Suppressor macrophage treated with lipopolysaccharide for 4 hours (primary cell): ENCODE measurements at regions not wholly inside any gene's neighbourhood (a gene's known extent, or its start where the extent isn't known, plus 50 kb on each side); places are given as distances from the start of the nearest gene placed in this dataset.
"Not testable (repeated sequence)": the region's sequence is repeated elsewhere in the genome, so short reads cannot be mapped to it uniquely, and the experiment has no call there.

ENCODE experiments used
- DNase-seq: peaks from one replicate; pipeline ENCODE4 v3.0.0-alpha.2; 2020

- no peak for DNase-seq
These were observed 753.8 kb upstream of the PCDH7 start for GRCh38 chr4:29966386-29966785.

- DNase-seq, result no peak
These were observed 749.5 kb upstream of the PCDH7 start for GRCh38 chr4:29970626-29971025.

DNA sequence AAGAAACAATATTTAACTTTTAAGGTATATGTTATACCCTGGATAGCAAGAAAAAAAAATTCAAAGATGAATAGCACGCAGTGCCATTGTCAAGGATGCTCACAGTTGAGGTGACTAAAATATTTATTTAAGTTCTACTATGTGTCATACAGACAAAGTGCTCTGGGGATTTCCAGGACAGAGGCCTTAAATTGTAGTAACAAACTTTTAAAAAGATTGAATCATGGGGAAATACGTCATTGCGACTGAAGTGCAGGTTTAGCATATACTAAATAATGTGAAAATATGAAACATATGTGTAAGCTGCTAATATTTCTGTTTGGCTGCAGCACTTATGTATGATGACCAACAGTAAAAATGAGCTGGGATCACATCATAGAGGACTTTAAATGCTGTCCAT is 748.0 kb upstream of the PCDH7 start:
- no peak for DNase-seq

- DNase-seq, result no peak
These were observed 736.3 kb upstream of the PCDH7 start for GRCh38 chr4:29983890-29984289.

GRCh38 chr4:30001628-30002027 is 718.5 kb upstream of the PCDH7 start:
- no peak for DNase-seq

GRCh38 chr4:30002341-30002740 is 717.8 kb upstream of the PCDH7 start:
- DNase-seq, result no peak

- no peak for DNase-seq
These were observed 714.2 kb upstream of the PCDH7 start for GRCh38 chr4:30005995-30006394.

GRCh38 chr4:30024526-30024925 is 695.6 kb upstream of the PCDH7 start:
- DNase-seq, result no peak

DNA sequence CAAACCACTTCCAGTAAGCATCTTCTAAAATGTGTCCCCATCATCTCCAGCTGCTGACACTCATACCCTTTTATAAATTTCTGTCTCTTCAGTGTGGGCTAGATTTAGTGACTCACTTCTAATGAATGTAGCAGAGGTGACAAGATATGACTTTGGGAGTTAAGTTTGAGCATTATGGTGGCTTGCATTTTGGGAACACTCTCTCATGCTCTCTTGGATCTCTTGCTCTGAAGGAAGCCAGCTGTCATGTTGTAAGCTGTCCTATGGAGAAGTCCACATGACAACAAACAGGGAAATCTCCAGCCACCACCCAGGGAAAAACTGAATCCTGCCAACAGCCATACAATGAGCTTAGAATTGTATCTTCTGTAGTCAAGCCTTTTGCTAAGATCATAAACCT is 691.3 kb upstream of the PCDH7 start:
- no peak for DNase-seq

DNA sequence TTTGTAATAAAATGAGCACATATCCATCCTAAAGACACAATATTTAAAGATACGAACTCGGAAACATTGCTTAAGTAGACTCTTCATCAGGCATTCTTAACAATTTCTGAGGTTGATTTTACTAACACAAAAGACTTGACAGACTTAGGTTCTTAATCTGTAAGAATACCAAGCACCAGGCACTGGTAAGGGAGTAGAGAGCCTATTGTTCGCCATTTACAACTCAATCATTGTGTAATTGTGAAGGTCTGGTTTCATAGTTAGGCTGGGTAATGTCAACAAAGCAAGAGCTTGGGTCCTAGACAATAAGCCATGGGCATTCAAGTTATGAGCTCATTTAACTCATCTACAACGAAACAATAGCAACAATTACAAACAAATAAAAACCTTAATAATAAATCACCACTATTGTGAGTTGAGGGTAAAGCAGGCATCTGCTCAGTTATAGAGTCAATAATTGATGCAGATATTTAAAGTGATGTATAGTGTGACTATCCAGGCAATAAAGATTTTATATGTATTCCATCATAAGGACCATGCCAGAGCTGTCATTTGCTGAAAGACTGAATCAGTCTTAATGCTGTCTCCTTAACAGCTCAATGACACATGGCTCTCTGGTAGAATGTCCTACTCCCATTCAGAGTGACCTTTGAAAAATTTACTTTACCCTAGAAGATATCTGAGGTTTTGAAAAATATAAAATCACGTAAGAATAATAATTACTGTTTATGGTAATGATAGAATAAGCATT is 664.0 kb upstream of the PCDH7 start:
- no peak for DNase-seq

DNA sequence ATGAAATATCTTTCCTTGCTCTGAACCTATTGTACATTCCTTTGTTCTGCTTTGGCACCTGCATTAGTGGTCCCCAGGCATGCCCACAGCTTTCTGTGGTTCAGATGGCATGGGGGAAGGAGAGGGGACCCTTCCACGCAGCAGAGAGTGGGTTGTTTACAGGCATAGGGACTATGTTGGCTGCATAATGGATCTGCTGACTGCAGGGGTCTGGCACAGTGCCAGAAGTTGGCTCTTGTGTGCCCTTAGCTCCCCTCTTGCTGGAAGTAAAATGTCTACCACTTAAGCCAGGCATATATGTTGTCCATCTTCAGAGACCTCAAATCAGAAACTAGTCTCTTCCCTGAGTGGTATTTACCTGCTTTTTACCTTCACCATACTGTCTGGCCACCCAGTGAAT is 651.9 kb upstream of the PCDH7 start:
- no peak for DNase-seq

- no peak for DNase-seq
These were observed 647.0 kb upstream of the PCDH7 start for GRCh38 chr4:30073011-30073710.

DNA sequence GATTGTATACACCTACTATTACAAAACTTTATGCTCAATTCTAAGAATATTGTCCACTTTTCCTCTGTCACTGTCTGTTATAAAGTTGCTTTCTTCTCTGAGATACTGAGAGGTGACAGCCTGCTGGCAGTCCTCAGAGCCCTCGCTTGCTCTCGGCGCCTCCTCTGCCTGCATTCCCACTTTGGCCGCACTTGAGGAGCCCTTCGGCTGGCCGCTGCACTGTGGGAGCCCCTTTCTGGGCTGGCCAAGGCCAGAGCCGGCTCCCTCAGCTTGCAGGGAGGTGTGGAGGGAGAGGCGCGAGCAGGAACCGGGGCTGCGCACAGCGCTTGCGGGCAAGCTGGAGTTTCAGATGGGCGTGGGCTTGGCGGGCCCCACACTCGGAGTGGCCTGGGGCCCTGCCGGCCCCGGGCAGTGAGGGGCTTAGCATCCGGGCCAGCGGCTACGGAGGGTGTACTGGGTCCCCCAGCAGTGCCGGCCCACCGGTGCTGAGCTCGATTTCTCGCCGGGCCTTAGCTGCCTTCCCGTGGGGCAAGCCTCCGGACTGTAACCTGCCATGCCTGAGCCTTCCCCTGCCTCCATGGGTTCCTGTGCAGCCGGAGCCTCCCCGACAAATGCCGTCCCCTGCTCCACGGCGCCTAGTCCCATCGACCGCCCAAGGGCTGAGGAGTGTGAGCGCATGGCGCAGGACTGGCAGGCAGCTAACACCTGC is 627.6 kb upstream of the PCDH7 start:
- not testable (repeated sequence) for DNase-seq

DNA sequence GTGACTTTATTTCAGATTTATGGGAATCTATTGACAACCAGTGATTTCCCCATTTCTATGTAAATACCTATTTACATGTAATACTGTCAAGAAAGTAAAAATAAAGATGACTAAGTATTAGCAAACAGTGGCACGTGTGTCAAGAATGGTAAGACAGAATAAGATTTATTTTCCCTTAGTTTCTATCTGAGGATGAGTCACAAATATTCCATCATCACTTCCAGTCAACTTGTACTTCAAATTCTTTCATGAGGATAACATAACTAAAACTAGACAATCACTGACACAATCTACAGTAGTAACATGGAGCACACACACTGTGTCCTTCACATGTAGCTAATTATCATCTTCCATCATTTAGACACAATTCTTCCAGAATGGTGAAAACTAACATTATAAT is 625.3 kb upstream of the PCDH7 start:
- DNase-seq, result no peak

- DNase-seq, result no peak
These were observed 616.7 kb upstream of the PCDH7 start for GRCh38 chr4:30103455-30103854.

DNA sequence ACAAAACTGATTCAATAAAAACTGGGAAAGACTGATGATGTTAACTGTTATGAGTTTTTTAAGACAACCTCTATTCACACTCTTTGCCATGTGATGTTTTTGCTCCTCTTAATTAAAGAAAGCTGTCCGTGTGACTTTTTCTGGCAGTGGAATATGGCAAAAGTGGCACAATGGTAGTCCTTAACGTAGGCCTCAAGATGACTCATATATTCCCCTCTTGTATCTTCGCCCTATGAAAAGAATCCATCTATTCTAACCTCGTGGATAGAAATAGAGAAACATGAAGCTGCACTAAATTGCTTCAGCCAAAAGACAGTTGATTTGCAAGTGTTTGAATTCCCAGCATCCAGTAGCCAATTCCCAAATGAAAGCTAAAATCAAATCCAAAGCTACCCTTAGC is 603.8 kb upstream of the PCDH7 start:
- DNase-seq, result no peak

GRCh38 chr4:30117433-30117832 is 602.7 kb upstream of the PCDH7 start:
- no peak for DNase-seq

DNA sequence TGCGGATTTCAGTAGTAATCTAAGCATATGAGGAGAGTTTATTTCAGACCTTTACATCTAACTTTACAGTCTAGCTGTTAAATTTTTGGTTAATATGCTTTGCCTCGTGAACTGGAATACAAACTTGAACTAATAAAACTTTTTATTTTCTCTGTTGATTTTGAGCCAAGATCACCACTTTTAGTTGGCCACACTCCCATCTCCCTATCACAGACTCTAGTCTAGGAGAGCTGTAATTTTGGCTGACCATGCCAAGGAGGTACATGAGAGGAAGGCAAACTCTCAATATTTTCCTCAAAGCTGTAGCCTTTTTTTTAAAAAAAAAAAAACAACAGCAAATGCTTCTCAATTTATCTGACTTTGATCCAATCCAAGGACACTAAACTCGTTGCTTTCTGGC is 597.5 kb upstream of the PCDH7 start:
- DNase-seq, result no peak

- not testable (repeated sequence) for DNase-seq
These were observed 595.5 kb upstream of the PCDH7 start for GRCh38 chr4:30124621-30125020.

GRCh38 chr4:30125868-30126267 is 594.3 kb upstream of the PCDH7 start:
- DNase-seq, result no peak

DNA sequence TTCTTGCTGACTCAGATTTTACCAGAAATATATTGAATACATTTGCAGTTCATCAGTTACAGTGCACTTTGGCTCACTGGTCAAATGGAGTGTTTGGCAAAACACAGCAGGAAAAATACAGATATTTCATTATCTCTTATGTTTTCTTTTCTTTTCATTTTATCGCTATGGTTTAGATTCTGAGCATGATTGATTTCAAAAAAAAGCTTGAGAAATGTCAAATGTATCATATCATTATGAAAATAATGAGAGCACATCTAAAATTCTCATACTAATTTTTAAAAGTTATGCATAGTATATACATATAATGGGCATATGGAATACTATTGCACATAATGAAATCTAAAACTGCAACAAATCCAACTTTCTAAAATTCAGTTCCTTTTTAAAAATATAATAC is 593.8 kb upstream of the PCDH7 start:
- DNase-seq, result no peak

DNA sequence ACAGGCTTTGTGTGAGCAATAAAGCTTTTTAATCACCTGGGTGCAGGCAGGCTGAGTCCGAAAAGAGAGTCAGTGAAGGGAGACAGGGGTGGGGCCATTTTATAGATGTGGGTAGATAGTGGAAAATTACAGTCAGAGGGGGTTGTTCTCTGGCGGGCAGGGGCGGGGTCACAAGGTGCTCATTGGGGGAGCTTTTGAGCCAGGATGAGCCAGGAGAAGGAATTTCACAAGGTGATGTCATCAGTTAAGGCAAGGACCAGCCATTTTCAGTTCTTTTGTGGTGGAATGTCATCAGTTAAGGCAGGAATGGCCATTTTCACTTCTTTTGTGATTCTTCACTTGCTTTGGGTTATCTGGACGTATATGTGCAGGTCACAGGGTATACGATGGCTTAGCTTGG is 571.3 kb upstream of the PCDH7 start:
- DNase-seq, result not testable (repeated sequence)

DNA sequence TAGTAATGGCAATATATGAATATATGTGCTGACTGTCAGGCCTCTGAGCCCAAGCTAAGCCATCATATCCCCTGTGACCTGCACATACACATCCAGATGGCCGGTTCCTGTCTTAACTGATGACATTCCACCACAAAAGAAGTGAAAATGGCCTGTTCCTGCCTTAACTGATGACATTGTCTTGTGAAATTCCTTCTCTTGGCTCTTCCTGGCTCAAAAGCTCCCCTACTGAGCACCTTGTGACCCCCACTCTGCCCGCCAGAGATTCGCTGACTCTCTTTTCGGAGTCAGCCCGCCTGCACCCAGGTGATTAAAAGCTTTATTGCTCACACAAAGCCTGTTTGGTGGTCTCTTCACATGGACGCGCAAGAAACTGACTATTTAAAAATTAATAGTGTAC is 570.6 kb upstream of the PCDH7 start:
- DNase-seq, result not testable (repeated sequence)

DNA sequence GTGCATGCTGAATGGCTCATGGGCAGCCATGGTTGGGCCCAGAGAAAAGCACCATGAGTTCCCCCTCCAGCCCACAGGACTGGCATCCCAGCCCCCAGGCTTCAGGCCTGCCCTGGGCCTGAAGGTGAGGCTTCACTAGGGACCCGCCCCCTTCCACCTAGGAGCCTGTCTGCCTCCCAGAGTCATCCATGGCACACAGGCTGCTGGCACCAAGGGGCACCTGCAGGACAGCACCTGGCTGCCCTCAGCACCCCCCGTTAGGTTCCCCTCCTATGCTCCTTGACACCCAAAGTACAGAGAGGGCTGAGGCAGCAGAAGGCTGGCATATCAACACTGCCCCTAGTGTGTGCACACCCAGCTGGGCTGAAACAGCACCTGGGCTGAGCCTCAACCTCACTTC is 566.7 kb upstream of the PCDH7 start:
- no peak for DNase-seq
